Retinal pigment epithelial cell (primary cell): ENCODE measurements at regions not wholly inside any gene's neighbourhood (a gene's known extent, or its start where the extent isn't known, plus 50 kb on each side); places are given as distances from the start of the nearest gene placed in this dataset.

Experiments used
- DNase-seq: peaks from one replicate; pipeline ENCODE4 v3.0.0-alpha.2; 2010; ENCODE audit warnings: low read depth
- H3K4me3 ChIP-seq: 2 replicates; pipeline ENCODE4 v1.5.1; 2011; ENCODE audit warnings: mild to moderate bottlenecking, low read length, control low read depth, moderate library complexity
- TF ChIP-seq, protein P1 (sequence below): conservative IDR thresholded peaks from 2 replicates; pipeline ENCODE4 v1.5.1; 2011; ENCODE audit warnings: low read depth, low read length, control low read depth, inconsistent platforms

GRCh38 chr7:153043440-153043839 is 283.9 kb downstream of the ACTR3B start:
- H3K4me3 ChIP-seq = no peak overlapping the region
- TF ChIP-seq, protein P1, sequence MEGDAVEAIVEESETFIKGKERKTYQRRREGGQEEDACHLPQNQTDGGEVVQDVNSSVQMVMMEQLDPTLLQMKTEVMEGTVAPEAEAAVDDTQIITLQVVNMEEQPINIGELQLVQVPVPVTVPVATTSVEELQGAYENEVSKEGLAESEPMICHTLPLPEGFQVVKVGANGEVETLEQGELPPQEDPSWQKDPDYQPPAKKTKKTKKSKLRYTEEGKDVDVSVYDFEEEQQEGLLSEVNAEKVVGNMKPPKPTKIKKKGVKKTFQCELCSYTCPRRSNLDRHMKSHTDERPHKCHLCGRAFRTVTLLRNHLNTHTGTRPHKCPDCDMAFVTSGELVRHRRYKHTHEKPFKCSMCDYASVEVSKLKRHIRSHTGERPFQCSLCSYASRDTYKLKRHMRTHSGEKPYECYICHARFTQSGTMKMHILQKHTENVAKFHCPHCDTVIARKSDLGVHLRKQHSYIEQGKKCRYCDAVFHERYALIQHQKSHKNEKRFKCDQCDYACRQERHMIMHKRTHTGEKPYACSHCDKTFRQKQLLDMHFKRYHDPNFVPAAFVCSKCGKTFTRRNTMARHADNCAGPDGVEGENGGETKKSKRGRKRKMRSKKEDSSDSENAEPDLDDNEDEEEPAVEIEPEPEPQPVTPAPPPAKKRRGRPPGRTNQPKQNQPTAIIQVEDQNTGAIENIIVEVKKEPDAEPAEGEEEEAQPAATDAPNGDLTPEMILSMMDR = no peak
- no peak for DNase-seq

- no peak overlapping the region for H3K4me3 ChIP-seq
- DNase-seq = no peak
These were observed 285.4 kb downstream of the ACTR3B start for GRCh38 chr7:153044981-153045380.

DNA sequence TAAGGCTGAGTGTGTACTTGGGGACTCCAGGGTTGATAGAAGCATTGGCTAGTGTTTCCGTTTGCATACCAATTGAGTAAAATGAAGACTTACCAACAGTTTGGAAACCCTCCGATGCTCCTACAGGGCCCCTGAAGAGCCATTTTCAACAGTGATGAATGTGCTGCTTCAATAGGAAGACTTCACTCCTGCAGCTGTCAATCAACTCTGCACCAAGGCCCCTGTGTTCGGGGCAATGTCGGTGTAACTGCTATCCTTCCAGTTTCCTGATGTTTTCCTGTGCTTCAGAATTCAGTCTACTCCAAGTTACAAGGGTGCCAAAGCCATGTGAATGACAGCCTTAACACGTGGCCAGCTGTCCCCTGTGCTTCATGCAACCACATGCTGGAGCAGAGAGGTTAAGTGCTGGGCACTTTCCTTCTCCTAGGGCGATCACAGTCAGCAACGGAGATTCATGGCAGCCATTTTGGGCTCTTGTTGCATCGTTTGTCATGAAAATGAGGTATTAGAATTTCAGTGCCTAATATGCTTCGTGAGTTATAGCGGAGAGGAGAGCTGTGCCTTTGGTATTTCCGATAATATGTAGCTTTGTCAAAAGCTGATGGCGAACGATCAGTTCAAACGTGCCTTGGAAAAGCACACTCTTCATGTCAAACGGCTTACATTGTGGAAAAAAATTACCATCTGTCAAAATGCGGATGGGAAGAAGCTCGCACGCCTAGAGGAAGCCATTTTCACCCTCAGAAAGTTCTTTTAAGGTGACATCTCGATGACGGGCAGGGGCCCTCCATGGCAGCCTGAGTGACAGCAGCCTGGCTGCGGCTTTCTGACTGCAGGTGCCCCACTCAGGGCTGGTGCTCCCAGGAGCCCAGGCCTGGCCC is 287.8 kb downstream of the ACTR3B start:
- no peak overlapping the region for H3K4me3 ChIP-seq
- DNase-seq = no peak
- TF ChIP-seq, protein P1 = no peak

More at GRCh38 chr7:153044981-153045380, 285.4 kb downstream of the ACTR3B start:
- TF ChIP-seq, protein P1 = no peak

DNA sequence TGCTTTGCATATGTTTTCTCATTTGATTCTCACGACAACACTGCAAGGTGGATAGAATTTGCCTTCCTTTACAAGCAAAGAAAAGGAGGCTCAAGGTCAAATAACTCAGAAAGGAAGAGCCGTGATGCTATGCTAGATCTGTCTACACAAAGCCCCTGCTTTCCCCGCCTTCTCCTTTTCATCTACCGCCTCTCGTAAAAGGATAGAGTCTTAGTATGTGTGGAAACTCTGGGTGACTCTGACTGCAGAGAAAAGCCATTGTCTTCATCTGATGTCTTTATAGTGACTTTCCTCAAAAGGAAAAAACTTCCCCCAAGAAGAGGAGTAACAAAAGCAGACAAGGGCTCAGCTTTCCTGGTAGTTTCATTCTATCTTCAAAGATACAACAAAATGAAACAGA is 292.7 kb downstream of the ACTR3B start:
- TF ChIP-seq, protein P1 = no peak
- H3K4me3 ChIP-seq = no peak overlapping the region
- no peak for DNase-seq

- no peak for DNase-seq
These were observed 302.5 kb downstream of the ACTR3B start for GRCh38 chr7:153061910-153062528.

GRCh38 chr7:153065051-153065450 is 305.5 kb downstream of the ACTR3B start:
- no peak overlapping the region for H3K4me3 ChIP-seq
- DNase-seq = no peak
- TF ChIP-seq, protein P1 = no peak

More at GRCh38 chr7:153061910-153062528, 302.5 kb downstream of the ACTR3B start:
- TF ChIP-seq, protein P1 = no peak
- H3K4me3 ChIP-seq = no peak overlapping the region
